A673 (cell line): ENCODE measurements at regions not wholly inside any gene's neighbourhood (a gene's known extent, or its start where the extent isn't known, plus 50 kb on each side); places are given as distances from the start of the nearest gene placed in this dataset.

Source experiments
- BruUV-seq: library from RNA; stranded (reverse); fragments of 400-500 nt; replicated peaks from 2 replicates; lab custom pipeline; 2021; lab: Mats Ljungman, UMichigan
- CTCF ChIA-PET: fragments of 300-600 bp; sonication (Branson Sonifier 250); formaldehyde crosslinking; loops from one replicate; lab custom pipeline; 2022; ENCODE audit warnings: antibody characterized with exemption; lab: Charles Lee
- POLR2A ChIA-PET: fragments of 300-600 bp; sonication (Branson Sonifier 250); formaldehyde crosslinking; loops from one replicate; lab custom pipeline; 2022; ENCODE audit warnings: antibody characterized with exemption; ENCODE audit not compliant: low non-redundant PET; lab: Charles Lee
- DNase-seq: peaks from one replicate; pipeline ENCODE4 v3.0.0-alpha.2; 2015; ENCODE audit warnings: low spot score
- H3K27ac ChIP-seq: fragments of 200-600 bp; sonication (generic); 2 replicates; pipeline ENCODE4 v1.5.1; 2016; ENCODE audit warnings: mixed run types, low read depth, mild to moderate bottlenecking, mixed read lengths, antibody characterized with exemption, low read length; ENCODE audit not compliant: poor library complexity, severe bottlenecking
- H3K27me3 ChIP-seq: fragments of 200-600 bp; sonication (generic); replicated peaks from 2 replicates; pipeline ENCODE4 v1.6.1; 2017; ENCODE audit warnings: mixed run types, low read depth, mild to moderate bottlenecking, mixed read lengths, antibody characterized with exemption, low read length; ENCODE audit not compliant: insufficient read depth, poor library complexity
- H3K36me3 ChIP-seq: fragments of 200-600 bp; sonication (generic); 2 replicates; pipeline ENCODE4 v1.6.1; 2016; ENCODE audit warnings: mixed run types, mild to moderate bottlenecking, mixed read lengths, antibody characterized with exemption, low read length; ENCODE audit not compliant: insufficient read depth, poor library complexity, severe bottlenecking
- H3K4me1 ChIP-seq: fragments of 200-600 bp; sonication (generic); 2 replicates; pipeline ENCODE4 v1.6.1; 2017; ENCODE audit warnings: mixed run types, mild to moderate bottlenecking, mixed read lengths, antibody characterized with exemption, low read length; ENCODE audit not compliant: insufficient read depth, poor library complexity, severe bottlenecking
- H3K4me3 ChIP-seq: fragments of 200-600 bp; sonication (generic); 2 replicates; pipeline ENCODE4 v1.5.1; 2016; ENCODE audit warnings: low read depth, mixed run types, mild to moderate bottlenecking, mixed read lengths, low read length; ENCODE audit not compliant: poor library complexity, severe bottlenecking
- H3K9me3 ChIP-seq: fragments of 200-600 bp; sonication (generic); 2 replicates; pipeline ENCODE4 v1.6.1; 2016; ENCODE audit warnings: mixed run types, low read depth, mild to moderate bottlenecking, mixed read lengths, antibody characterized with exemption, low read length; ENCODE audit not compliant: poor library complexity, severe bottlenecking
- CTCF ChIP-seq: fragments of 300-800, 200-600 bp; sonication (generic); conservative IDR thresholded peaks from 2 replicates; pipeline ENCODE4 v1.5.1; 2017; ENCODE audit warnings: low read depth, mild to moderate bottlenecking, antibody characterized with exemption, low read length, moderate library complexity, mixed read lengths
- EZH2 ChIP-seq: fragments of 200-600 bp; sonication (generic); IDR thresholded peaks from 2 replicates; pipeline ENCODE4 v1.6.1; 2017; ENCODE audit warnings: borderline replicate concordance, low read depth, mild to moderate bottlenecking, mixed read lengths, antibody characterized with exemption, low read length; ENCODE audit not compliant: poor library complexity, severe bottlenecking
- intact Hi-C: fragments of 100-400 bp; cut with micrococcal nuclease; formaldehyde crosslinking; loops from one replicate; pipeline ENCODE4 v1.10.0; 2022; ENCODE audit not compliant: unreplicated experiment

GRCh38 chr10:123454987-123455386 is 211.2 kb upstream of the GPR26 start:
- BruUV-seq = no TSS peak
- H3K4me3 ChIP-seq = no peak overlapping the region
- H3K4me1 ChIP-seq = no peaks in the 10 kb centered on the region
- H3K9me3 ChIP-seq = no peaks in the 10 kb centered on the region
- TF ChIP-seq CTCF (no peak), EZH2 (no peak)
- intact Hi-C loops = no loop called here
- no peak overlapping the region for H3K27ac ChIP-seq
- ChIA-PET POLR2A (no interaction called here), CTCF (no interaction called here)
- no peak for DNase-seq
- H3K36me3 ChIP-seq = no peaks in the 10 kb centered on the region
- H3K27me3 ChIP-seq = peaks cover 54% of the 10 kb centered on the region

GRCh38 chr10:123455861-123456260 is 210.3 kb upstream of the GPR26 start:
- Histone ChIP-seq H3K36me3 (no peaks in the 10 kb centered on the region), H3K27ac (no peak overlapping the region), H3K9me3 (no peaks in the 10 kb centered on the region), H3K4me1 (no peaks in the 10 kb centered on the region), H3K4me3 (no peak overlapping the region), H3K27me3 (peaks cover 49% of the 10 kb centered on the region)
- no TSS peak for BruUV-seq
- ChIA-PET CTCF (no interaction called here), POLR2A (no interaction called here)
- TF ChIP-seq EZH2 (no peak), CTCF (no peak)
- no peak for DNase-seq
- intact Hi-C loops = no loop called here

- POLR2A ChIA-PET = no interaction called here
- BruUV-seq = no TSS peak
- TF ChIP-seq EZH2 (no peak), CTCF (no peak)
These were observed 207.2 kb upstream of the GPR26 start for GRCh38 chr10:123458933-123459332.

More at GRCh38 chr10:123458933-123459332, 207.2 kb upstream of the GPR26 start:
- peaks cover 28% of the 10 kb centered on the region for H3K27me3 ChIP-seq
- CTCF ChIA-PET = no interaction called here
- intact Hi-C loops = no loop called here
- no peaks in the 10 kb centered on the region for H3K9me3 ChIP-seq
- H3K4me3 ChIP-seq = no peak overlapping the region
- no peak overlapping the region for H3K27ac ChIP-seq
- H3K36me3 ChIP-seq = no peaks in the 10 kb centered on the region
- no peak for DNase-seq
- no peaks in the 10 kb centered on the region for H3K4me1 ChIP-seq
